Kidney (tissue), 13 donors: ENCODE measurements at regions not wholly inside any gene's neighbourhood (a gene's known extent, or its start where the extent isn't known, plus 50 kb on each side); places are given as distances from the start of the nearest gene placed in this dataset.

Experiments
- DNase-seq, 5 donors: peaks; one replicate each; pipeline ENCODE4 v3.0.0-alpha.2; 2013 to 2020
- FAIRE-seq: peaks from 2 replicates; lab custom pipeline; 2012; peaks lifted over from hg19 to GRCh38; lab: Jason Lieb, UNC
- H3K27ac ChIP-seq, 2 donors: one replicate each; pipeline ENCODE4 v1.7.0; 2013; ENCODE audit warnings: low read depth in 2 of 2, low read length in 2 of 2, inconsistent platforms in 1 of 2
- H3K27me3 ChIP-seq: one replicate; pipeline ENCODE4 v1.7.1; 2013; ENCODE audit warnings: low read length, inconsistent platforms; ENCODE audit not compliant: control insufficient read depth, insufficient read depth
- H3K36me3 ChIP-seq, 3 donors: one replicate each; pipeline versions ENCODE4 v1.7.0 to v1.7.1; 2013; ENCODE audit warnings: low read length in 3 of 3, control low read depth in 1 of 3, inconsistent platforms in 1 of 3; ENCODE audit not compliant: insufficient read depth in 3 of 3, control insufficient read depth in 2 of 3
- H3K4me1 ChIP-seq, 3 donors: one replicate each; pipeline versions ENCODE4 v1.7.0 to v1.7.1; 2013; ENCODE audit warnings: low read length in 3 of 3, inconsistent platforms in 1 of 3, low read depth in 1 of 3; ENCODE audit not compliant: control insufficient read depth in 2 of 3, insufficient read depth in 2 of 3
- H3K4me3 ChIP-seq, 3 donors: one replicate each; pipeline versions ENCODE4 v1.7.0 to v1.8.1; 2013; ENCODE audit warnings: low read length in 3 of 3, control low read depth in 1 of 3, inconsistent platforms in 1 of 3
- H3K9ac ChIP-seq, 3 donors: one replicate each; pipeline versions ENCODE4 v1.7.0 to v1.7.1; 2013; ENCODE audit warnings: low read length in 3 of 3, control low read depth in 1 of 3, inconsistent platforms in 1 of 3
- H3K9me3 ChIP-seq, 3 donors: one replicate each; pipeline versions ENCODE4 v1.7.0 to v1.7.1; 2013; ENCODE audit warnings: low read length in 3 of 3, control low read depth in 1 of 3, inconsistent platforms in 1 of 3; ENCODE audit not compliant: control insufficient read depth in 2 of 3, insufficient read depth in 1 of 3
- intact Hi-C: fragments of 100-400 bp; cut with DNase I; formaldehyde crosslinking; loops from one replicate; pipeline ENCODE4 v1.11.1; 2022
- TF ChIP-seq, protein P1 (sequence below): IDR thresholded peaks from 3 replicates; pipeline ENCODE4 v1.5.1; 2012; ENCODE audit warnings: mild to moderate bottlenecking, moderate library complexity, borderline replicate concordance; ENCODE audit not compliant: insufficient read depth; ENCODE audit errors: extremely low read depth
- donor health status: control.
- donor health status: control.
- donor health status: control.
- donor health status: control.
- donor health status: control.
- donor health status: DM: yes; HTN: yes; CAD: no.
- donor health status: Normal renal cell carcinoma (clear cell type).

DNA sequence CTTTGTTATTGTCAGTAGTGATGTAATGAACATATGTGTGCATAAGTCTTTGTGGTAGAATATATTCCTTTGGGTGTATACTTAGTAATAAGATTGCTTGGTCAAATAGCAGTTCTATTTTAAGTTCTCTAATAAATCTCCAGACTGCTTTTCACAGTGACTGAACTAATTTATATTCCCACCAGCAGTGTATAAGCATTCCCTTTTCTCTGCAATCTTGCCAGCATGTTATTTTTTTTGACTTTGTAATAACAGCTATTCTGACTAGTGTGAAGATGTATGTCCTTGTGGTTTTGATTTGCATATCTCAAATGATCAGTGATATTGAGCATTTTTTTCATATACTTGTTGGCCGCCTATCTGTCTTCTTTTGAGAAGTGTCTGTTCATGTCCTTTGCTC, 111.5 kb upstream of the CDH12 start:
- TF ChIP-seq, protein P1, sequence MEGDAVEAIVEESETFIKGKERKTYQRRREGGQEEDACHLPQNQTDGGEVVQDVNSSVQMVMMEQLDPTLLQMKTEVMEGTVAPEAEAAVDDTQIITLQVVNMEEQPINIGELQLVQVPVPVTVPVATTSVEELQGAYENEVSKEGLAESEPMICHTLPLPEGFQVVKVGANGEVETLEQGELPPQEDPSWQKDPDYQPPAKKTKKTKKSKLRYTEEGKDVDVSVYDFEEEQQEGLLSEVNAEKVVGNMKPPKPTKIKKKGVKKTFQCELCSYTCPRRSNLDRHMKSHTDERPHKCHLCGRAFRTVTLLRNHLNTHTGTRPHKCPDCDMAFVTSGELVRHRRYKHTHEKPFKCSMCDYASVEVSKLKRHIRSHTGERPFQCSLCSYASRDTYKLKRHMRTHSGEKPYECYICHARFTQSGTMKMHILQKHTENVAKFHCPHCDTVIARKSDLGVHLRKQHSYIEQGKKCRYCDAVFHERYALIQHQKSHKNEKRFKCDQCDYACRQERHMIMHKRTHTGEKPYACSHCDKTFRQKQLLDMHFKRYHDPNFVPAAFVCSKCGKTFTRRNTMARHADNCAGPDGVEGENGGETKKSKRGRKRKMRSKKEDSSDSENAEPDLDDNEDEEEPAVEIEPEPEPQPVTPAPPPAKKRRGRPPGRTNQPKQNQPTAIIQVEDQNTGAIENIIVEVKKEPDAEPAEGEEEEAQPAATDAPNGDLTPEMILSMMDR: no peak
- DNase-seq (no peak), FAIRE-seq (no peak)
- intact Hi-C loops: no loop called here
- H3K9ac ChIP-seq: no peak overlapping the region
- no peak overlapping the region for H3K27ac ChIP-seq
- H3K9me3 ChIP-seq: peaks cover 0 to 1% (median 0%) of the 10 kb centered on the region in 3 donors
- no peak overlapping the region for H3K4me3 ChIP-seq
- H3K4me1 ChIP-seq: no peaks in the 10 kb centered on the region
- H3K27me3 ChIP-seq: no peaks in the 10 kb centered on the region
- H3K36me3 ChIP-seq: no peaks in the 10 kb centered on the region

DNA sequence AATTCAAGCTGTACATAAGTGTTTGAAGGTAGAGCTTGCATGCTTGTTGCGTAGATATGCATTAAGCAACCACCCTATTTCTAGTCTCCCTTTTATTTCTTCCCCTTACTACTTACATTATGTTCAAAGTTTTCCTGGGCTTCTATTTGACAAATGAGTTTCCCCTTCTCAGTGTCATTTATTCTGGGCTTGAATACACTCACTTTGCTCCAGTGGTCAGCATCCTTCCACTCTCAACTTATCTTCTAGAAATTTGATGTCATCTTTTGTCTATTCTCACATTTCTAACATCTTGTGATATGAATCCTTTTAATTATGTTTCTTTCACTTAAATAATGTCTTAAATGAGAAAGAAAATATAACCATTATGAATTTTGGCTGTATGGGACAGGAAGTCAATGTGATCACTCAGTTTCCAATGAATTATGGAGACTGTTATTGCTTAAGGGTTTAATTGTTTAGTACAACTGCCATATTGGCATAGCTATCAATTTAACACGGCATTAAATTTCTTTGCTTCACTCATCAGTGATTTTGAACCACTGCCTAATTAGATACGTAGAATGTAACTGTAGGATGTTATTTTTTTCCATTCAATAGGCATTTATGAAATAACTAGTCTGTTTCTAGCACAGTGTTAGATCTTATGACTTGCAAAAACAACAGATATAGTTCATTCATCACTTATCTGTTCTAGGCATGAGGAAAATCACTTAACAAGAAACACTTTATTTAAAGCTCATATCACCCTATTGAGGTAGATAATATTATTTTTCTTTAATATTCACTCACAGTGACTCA, 105.5 kb upstream of the CDH12 start:
- H3K9ac ChIP-seq: no peak overlapping the region
- DNase-seq (no peak), FAIRE-seq (no peak)
- no peaks in the 10 kb centered on the region for H3K36me3 ChIP-seq
- no peak overlapping the region for H3K4me3 ChIP-seq
- no peaks in the 10 kb centered on the region for H3K4me1 ChIP-seq
- TF ChIP-seq, protein P1: no peak
- H3K27ac ChIP-seq: no peak overlapping the region
- no peaks in the 10 kb centered on the region for H3K9me3 ChIP-seq
- intact Hi-C loops: no loop called here
- H3K27me3 ChIP-seq: no peaks in the 10 kb centered on the region

GRCh38 chr5:22947921-22948320, 94.8 kb upstream of the CDH12 start:
- H3K27ac ChIP-seq: no peak overlapping the region
- H3K9me3 ChIP-seq: no peaks in the 10 kb centered on the region
- no peaks in the 10 kb centered on the region for H3K4me1 ChIP-seq
- H3K9ac ChIP-seq: no peak overlapping the region
- DNase-seq (no peak), FAIRE-seq (no peak)
- H3K27me3 ChIP-seq: no peaks in the 10 kb centered on the region
- intact Hi-C loops: no loop called here
- no peaks in the 10 kb centered on the region for H3K36me3 ChIP-seq
- TF ChIP-seq, protein P1: no peak
- H3K4me3 ChIP-seq: no peak overlapping the region
